Right atrium auricular region (tissue), 2 donors: ENCODE measurements at regions not wholly inside any gene's neighbourhood (a gene's known extent, or its start where the extent isn't known, plus 50 kb on each side); places are given as distances from the start of the nearest gene placed in this dataset.

Source experiments
- DNase-seq: peaks from one replicate; pipeline ENCODE4 v3.0.0-alpha.2; 2019; ENCODE audit warnings: low spot score
- H3K27ac ChIP-seq, 2 donors: fragments of 200-600 bp; sonication (generic); 1 replicate in 1 of 2; 2 replicates in 1 of 2; pipeline ENCODE4 v1.5.1; 2016 to 2019
- H3K27me3 ChIP-seq, 2 donors: fragments of 200-600 bp; sonication (generic); one replicate each; pipeline versions ENCODE4 v1.5.1 to v1.6.0; 2017 to 2019
- H3K36me3 ChIP-seq: fragments of 200-600 bp; sonication (generic); one replicate; pipeline ENCODE4 v1.5.1; 2016
- H3K4me1 ChIP-seq, 2 donors: fragments of 200-600 bp; sonication (generic); one replicate each; pipeline versions ENCODE4 v1.5.1 to v1.6.0; 2017 to 2019
- H3K4me3 ChIP-seq, 2 donors: fragments of 200-600 bp; sonication (generic); 1 replicate in 1 of 2; 2 replicates in 1 of 2; pipeline ENCODE4 v1.5.1; 2017 to 2019; ENCODE audit warnings: mild to moderate bottlenecking in 1 of 2, moderate library complexity in 1 of 2
- H3K9me3 ChIP-seq, 2 donors: fragments of 200-600 bp; sonication (generic); one replicate each; pipeline ENCODE4 v1.5.1; 2019
- CTCF ChIP-seq, 2 donors: fragments of 200-600 bp; sonication (generic); IDR thresholded peaks; one replicate each; pipeline ENCODE4 v1.5.1; 2019; ENCODE audit warnings: antibody characterized with exemption in 2 of 2

DNA sequence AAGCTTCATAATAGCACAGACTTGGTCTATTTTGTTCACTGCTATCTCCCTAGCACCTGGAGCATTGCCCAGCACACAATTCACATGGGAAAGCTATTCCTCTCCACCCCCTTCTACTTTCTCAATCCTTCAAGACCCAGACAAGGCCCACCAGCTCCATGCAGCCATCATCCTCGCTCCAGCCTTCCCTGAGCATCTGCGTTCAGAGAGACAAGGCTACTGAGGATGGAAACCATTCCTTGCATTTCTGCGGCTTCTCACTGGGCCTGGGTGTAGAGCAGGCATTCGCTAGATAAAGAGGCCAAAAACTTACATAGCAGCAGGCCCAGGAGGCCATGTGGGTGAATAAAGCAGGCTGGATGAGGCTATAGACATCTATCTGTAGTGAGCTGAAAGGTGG is 530.8 kb downstream of the BUD13 start:
- DNase-seq, result no peak
- no peak overlapping the region for H3K27ac ChIP-seq
- H3K4me1 ChIP-seq, result no peaks in the 10 kb centered on the region
- no peak overlapping the region for H3K4me3 ChIP-seq
- H3K9me3 ChIP-seq, result no peaks in the 10 kb centered on the region
- H3K27me3 ChIP-seq, result no peaks in the 10 kb centered on the region
- no peak for TF ChIP-seq CTCF (IDR thresholded peaks at IDR 0.05)
- no peaks in the 10 kb centered on the region for H3K36me3 ChIP-seq

- Histone ChIP-seq H3K9me3 (no peaks in the 10 kb centered on the region), H3K4me1 (no peaks in the 10 kb centered on the region), H3K36me3 (no peaks in the 10 kb centered on the region), H3K27me3 (no peaks in the 10 kb centered on the region), H3K4me3 (no peak overlapping the region), H3K27ac (no peak overlapping the region)
- TF ChIP-seq CTCF (IDR thresholded peaks at IDR 0.05), result no peak
- DNase-seq, result no peak
These were observed 532.1 kb downstream of the BUD13 start for GRCh38 chr11:116240710-116241109.

DNA sequence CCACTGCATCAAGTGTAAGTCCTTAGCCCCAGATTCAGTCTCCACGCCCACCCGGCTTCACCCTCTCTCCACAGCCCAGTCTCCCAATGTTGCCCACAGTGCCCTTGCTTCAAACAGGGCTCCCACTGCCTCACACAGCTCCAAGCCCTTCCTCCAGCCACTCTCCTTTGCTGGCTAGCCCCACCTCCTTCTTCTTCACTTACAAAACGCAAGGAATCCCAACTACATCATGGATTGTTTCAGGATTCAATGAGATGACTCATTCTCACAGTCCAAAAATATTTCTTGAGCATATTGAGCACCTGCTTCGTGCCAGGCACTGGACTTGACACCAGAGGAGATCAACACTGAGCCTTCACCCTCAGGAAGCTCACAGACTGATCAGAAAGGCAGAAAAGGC is 533.5 kb downstream of the BUD13 start:
- no peaks in the 10 kb centered on the region for H3K27me3 ChIP-seq
- H3K4me1 ChIP-seq, result no peaks in the 10 kb centered on the region
- no peak overlapping the region for H3K27ac ChIP-seq
- H3K36me3 ChIP-seq, result no peaks in the 10 kb centered on the region
- H3K9me3 ChIP-seq, result no peaks in the 10 kb centered on the region
- no peak overlapping the region for H3K4me3 ChIP-seq
- DNase-seq, result no peak
- no peak for TF ChIP-seq CTCF (IDR thresholded peaks at IDR 0.05)

DNA sequence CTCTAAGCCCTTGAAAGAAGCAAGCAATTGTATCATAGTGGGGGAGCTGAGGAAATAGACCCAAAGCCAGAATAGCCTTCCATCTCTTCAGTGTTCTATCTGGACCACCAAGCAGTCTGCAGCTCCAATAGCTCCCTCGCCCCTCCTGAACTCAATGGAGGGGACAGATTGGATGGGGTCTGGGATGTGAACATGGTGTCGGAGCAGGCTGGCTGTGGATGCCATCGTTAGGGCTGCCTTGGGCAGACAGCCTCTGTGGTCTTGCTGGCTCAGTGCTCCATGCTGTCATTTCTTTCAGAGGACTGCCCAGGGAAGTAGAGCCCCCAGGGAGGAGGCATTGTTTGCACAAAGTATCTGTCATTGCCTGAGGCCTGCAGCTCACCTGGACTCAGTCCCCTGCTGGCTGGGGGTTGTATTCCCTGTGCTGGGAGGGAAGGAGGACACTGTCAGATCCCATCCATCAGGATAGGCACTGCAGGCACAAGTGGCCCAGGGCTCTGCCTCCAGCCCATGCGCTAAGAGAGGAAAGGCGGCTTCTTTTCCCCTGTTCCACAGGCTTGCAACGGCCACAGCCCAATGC is 537.7 kb downstream of the BUD13 start:
- H3K4me1 ChIP-seq, result peaks cover 0 to 3% of the 10 kb centered on the region in 2 donors
- DNase-seq, result no peak
- no peaks in the 10 kb centered on the region for H3K36me3 ChIP-seq
- no peak overlapping the region for H3K4me3 ChIP-seq
- no peak for TF ChIP-seq CTCF (IDR thresholded peaks at IDR 0.05)
- H3K27ac ChIP-seq, result no peak overlapping the region
- H3K27me3 ChIP-seq, result no peaks in the 10 kb centered on the region
- H3K9me3 ChIP-seq, result no peaks in the 10 kb centered on the region

GRCh38 chr11:116233561-116233960 is 539.2 kb downstream of the BUD13 start:
- no peak for TF ChIP-seq CTCF (IDR thresholded peaks at IDR 0.05)
- Histone ChIP-seq H3K4me3 (no peak overlapping the region), H3K27me3 (no peaks in the 10 kb centered on the region), H3K36me3 (no peaks in the 10 kb centered on the region), H3K4me1 (peaks cover 0 to 3% of the 10 kb centered on the region in 2 donors), H3K9me3 (no peaks in the 10 kb centered on the region), H3K27ac (no peak overlapping the region)
- DNase-seq, result no peak

- Histone ChIP-seq H3K9me3 (no peaks in the 10 kb centered on the region), H3K4me3 (no peak overlapping the region), H3K4me1 (peaks cover 0 to 3% of the 10 kb centered on the region in 2 donors), H3K36me3 (no peaks in the 10 kb centered on the region), H3K27me3 (no peaks in the 10 kb centered on the region), H3K27ac (no peak overlapping the region)
- no peak for TF ChIP-seq CTCF (IDR thresholded peaks at IDR 0.05)
- DNase-seq, result no peak
These were observed 540.4 kb downstream of the BUD13 start for GRCh38 chr11:116232364-116232828.
